SK-N-SH (cell line): ENCODE measurements at regions not wholly inside any gene's neighbourhood (a gene's known extent, or its start where the extent isn't known, plus 50 kb on each side); places are given as distances from the start of the nearest gene placed in this dataset.

Experiments used
- POLR2AphosphoS5 ChIP-seq: IDR thresholded peaks from 2 replicates; pipeline ENCODE4 v1.6.1; 2012; ENCODE audit warnings: low read depth, low read length
- SIN3A ChIP-seq: IDR thresholded peaks from 2 replicates; pipeline ENCODE4 v1.6.1; 2012; ENCODE audit warnings: low read depth, mild to moderate bottlenecking, low read length, moderate library complexity, borderline replicate concordance
- TAF1 ChIP-seq: IDR thresholded peaks from 2 replicates; pipeline ENCODE4 v1.6.1; 2012; ENCODE audit warnings: low read depth, mild to moderate bottlenecking, low read length, moderate library complexity, borderline replicate concordance
- TCF12 ChIP-seq: IDR thresholded peaks from 2 replicates; pipeline ENCODE4 v1.4.0; 2012
- TF ChIP-seq, protein P1 (sequence below): fragments of 200-600 bp; sonication (generic); IDR thresholded peaks from 2 replicates; pipeline ENCODE4 v1.6.1; 2017; ENCODE audit warnings: antibody characterized with exemption, mild to moderate bottlenecking, moderate library complexity
- TF ChIP-seq, protein P2 (sequence below): IDR thresholded peaks from 2 replicates; pipeline ENCODE4 v1.6.1; 2012; ENCODE audit warnings: mild to moderate bottlenecking, low read depth, low read length, moderate library complexity

DNA sequence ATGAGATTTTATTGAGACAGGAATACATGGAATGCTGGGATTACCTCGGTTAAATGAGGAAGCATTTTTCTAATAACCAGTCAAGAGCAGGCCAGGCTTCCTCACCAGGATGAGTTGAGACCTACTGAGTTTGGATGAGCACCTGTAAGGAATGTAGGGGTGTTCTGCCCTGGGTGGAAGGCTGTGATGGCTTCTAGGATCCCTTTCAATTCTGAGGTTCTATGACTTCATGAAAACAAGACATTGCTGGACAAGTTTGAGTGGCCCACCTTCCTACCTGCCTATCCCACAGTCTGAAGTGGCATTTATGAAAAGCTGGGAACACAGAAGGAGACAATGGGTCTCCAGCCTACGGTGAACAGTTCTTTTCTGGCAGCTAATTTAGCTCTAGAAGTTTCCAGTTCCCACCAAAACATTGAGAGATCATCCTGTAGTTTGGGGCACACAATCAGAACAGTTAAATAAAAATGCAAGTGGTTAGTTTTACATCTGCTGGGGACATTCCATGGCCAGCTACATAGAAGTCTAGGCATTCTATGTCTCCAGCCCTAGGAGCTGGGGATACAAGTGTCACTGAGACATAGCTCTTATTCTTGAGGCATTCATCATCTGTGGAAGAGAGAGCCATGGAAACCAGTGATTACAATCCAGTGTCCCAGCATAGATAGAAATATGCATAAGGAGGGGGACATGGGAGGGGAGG is 51.3 kb upstream of the TSPAN2 start:
- TF ChIP-seq, protein P1, sequence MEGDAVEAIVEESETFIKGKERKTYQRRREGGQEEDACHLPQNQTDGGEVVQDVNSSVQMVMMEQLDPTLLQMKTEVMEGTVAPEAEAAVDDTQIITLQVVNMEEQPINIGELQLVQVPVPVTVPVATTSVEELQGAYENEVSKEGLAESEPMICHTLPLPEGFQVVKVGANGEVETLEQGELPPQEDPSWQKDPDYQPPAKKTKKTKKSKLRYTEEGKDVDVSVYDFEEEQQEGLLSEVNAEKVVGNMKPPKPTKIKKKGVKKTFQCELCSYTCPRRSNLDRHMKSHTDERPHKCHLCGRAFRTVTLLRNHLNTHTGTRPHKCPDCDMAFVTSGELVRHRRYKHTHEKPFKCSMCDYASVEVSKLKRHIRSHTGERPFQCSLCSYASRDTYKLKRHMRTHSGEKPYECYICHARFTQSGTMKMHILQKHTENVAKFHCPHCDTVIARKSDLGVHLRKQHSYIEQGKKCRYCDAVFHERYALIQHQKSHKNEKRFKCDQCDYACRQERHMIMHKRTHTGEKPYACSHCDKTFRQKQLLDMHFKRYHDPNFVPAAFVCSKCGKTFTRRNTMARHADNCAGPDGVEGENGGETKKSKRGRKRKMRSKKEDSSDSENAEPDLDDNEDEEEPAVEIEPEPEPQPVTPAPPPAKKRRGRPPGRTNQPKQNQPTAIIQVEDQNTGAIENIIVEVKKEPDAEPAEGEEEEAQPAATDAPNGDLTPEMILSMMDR = no peak
- TF ChIP-seq POLR2AphosphoS5 (no peak), SIN3A (no peak), TCF12 (no peak), TAF1 (no peak)
- TF ChIP-seq, protein P2, sequence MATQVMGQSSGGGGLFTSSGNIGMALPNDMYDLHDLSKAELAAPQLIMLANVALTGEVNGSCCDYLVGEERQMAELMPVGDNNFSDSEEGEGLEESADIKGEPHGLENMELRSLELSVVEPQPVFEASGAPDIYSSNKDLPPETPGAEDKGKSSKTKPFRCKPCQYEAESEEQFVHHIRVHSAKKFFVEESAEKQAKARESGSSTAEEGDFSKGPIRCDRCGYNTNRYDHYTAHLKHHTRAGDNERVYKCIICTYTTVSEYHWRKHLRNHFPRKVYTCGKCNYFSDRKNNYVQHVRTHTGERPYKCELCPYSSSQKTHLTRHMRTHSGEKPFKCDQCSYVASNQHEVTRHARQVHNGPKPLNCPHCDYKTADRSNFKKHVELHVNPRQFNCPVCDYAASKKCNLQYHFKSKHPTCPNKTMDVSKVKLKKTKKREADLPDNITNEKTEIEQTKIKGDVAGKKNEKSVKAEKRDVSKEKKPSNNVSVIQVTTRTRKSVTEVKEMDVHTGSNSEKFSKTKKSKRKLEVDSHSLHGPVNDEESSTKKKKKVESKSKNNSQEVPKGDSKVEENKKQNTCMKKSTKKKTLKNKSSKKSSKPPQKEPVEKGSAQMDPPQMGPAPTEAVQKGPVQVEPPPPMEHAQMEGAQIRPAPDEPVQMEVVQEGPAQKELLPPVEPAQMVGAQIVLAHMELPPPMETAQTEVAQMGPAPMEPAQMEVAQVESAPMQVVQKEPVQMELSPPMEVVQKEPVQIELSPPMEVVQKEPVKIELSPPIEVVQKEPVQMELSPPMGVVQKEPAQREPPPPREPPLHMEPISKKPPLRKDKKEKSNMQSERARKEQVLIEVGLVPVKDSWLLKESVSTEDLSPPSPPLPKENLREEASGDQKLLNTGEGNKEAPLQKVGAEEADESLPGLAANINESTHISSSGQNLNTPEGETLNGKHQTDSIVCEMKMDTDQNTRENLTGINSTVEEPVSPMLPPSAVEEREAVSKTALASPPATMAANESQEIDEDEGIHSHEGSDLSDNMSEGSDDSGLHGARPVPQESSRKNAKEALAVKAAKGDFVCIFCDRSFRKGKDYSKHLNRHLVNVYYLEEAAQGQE = no peak
